ENCODE measurements at regions not wholly inside any gene's neighbourhood (a gene's known extent, or its start where the extent isn't known, plus 50 kb on each side); places are given as distances from the start of the nearest gene placed in this dataset.

GRCh38 chr15:96600350-96600749 is 269.9 kb downstream of the NR2F2 start:
- TF ChIP-seq YY1 (IDR thresholded peaks at IDR 0.05; ENCODE audit: low read depth): no peak
- no peak for TF ChIP-seq EGR1 (IDR thresholded peaks at IDR 0.05)
- no peak for TF ChIP-seq ZBTB7A (IDR thresholded peaks at IDR 0.05; ENCODE audit: low read depth)
- TF ChIP-seq MAX (IDR thresholded peaks at IDR 0.05): no peak
- no peak for TF ChIP-seq TCF12 (IDR thresholded peaks at IDR 0.05; ENCODE audit: low read depth)
- TF ChIP-seq TEAD4 (IDR thresholded peaks at IDR 0.05): no peak
- TF ChIP-seq EP300 (IDR thresholded peaks at IDR 0.05; ENCODE audit: borderline replicate concordance): no peak
- no peak for TF ChIP-seq NFIC (IDR thresholded peaks at IDR 0.05)
- TF ChIP-seq CREB1 (IDR thresholded peaks at IDR 0.05; ENCODE audit: low read depth): no peak
- TF ChIP-seq TAF1 (IDR thresholded peaks at IDR 0.05; ENCODE audit: low read depth): no peak
- TF ChIP-seq, protein P1, sequence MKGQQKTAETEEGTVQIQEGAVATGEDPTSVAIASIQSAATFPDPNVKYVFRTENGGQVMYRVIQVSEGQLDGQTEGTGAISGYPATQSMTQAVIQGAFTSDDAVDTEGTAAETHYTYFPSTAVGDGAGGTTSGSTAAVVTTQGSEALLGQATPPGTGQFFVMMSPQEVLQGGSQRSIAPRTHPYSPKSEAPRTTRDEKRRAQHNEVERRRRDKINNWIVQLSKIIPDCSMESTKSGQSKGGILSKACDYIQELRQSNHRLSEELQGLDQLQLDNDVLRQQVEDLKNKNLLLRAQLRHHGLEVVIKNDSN (IDR thresholded peaks at IDR 0.05): no peak

DNA sequence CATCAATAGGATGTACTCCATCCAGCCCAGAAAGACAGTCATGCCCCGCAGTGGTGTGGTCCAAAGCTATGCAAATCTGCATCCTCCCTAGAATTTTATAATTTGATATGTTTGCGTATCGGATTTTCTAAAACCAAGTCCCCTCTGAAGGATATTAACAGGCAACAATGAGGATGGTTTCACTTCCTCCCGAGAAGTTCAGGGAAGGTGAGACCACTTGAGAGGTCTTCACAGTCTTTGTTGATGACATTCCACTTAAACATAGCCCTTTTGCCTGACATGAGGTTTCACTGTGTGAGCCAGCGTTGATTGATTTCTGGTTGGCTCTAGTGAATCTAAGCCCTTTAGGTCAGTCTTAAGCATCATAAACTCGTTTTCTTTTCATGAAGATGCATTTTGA is 276.1 kb downstream of the NR2F2 start:
- TF ChIP-seq TAF1 (IDR thresholded peaks at IDR 0.05; ENCODE audit: low read depth): no peak
- no peak for TF ChIP-seq REST (IDR thresholded peaks at IDR 0.05; ENCODE audit: low read depth)

GRCh38 chr15:96610757-96611156 is 280.3 kb downstream of the NR2F2 start:
- TF ChIP-seq NFIC (IDR thresholded peaks at IDR 0.05) (no peak), EGR1 (IDR thresholded peaks at IDR 0.05) (no peak), MAX (IDR thresholded peaks at IDR 0.05) (no peak), TCF12 (IDR thresholded peaks at IDR 0.05; ENCODE audit: low read depth) (no peak), EP300 (IDR thresholded peaks at IDR 0.05; ENCODE audit: borderline replicate concordance) (no peak)

DNA sequence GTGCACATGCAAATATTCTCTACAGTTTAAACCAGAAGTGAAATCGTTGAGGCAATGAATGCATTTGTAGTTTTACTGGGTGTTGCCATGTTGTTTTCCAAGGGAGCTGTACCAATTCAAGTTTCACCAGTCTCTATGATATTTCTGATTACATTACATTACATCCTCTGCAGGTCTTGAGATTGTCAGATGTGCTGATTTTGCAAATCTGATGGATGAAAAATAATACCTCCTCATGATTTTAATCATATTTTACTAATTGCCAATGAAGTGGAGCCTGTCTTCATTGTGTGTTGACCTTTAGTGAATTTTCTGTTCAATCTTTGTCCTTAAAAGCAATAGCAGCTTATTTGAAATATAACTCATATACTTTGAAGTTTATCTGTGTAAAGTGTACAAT is 282.4 kb downstream of the NR2F2 start:
- TF ChIP-seq TEAD4 (IDR thresholded peaks at IDR 0.05) (no peak), TCF12 (IDR thresholded peaks at IDR 0.05; ENCODE audit: low read depth) (no peak), FOXM1 (IDR thresholded peaks at IDR 0.05; ENCODE audit: borderline replicate concordance, low read depth) (no peak), EGR1 (IDR thresholded peaks at IDR 0.05) (no peak), YY1 (IDR thresholded peaks at IDR 0.05; ENCODE audit: low read depth) (no peak), CEBPB (IDR thresholded peaks at IDR 0.05) (no peak), RAD21 (IDR thresholded peaks at IDR 0.05; ENCODE audit: low read depth) (no peak), REST (IDR thresholded peaks at IDR 0.05; ENCODE audit: low read depth) (no peak), TAF1 (IDR thresholded peaks at IDR 0.05; ENCODE audit: low read depth) (no peak), EP300 (IDR thresholded peaks at IDR 0.05; ENCODE audit: borderline replicate concordance) (no peak), MAX (IDR thresholded peaks at IDR 0.05) (no peak), NFIC (IDR thresholded peaks at IDR 0.05) (no peak), CREB1 (IDR thresholded peaks at IDR 0.05; ENCODE audit: low read depth) (no peak), ZBTB7A (IDR thresholded peaks at IDR 0.05; ENCODE audit: low read depth) (no peak)
- TF ChIP-seq, protein P1 (IDR thresholded peaks at IDR 0.05): no peak

DNA sequence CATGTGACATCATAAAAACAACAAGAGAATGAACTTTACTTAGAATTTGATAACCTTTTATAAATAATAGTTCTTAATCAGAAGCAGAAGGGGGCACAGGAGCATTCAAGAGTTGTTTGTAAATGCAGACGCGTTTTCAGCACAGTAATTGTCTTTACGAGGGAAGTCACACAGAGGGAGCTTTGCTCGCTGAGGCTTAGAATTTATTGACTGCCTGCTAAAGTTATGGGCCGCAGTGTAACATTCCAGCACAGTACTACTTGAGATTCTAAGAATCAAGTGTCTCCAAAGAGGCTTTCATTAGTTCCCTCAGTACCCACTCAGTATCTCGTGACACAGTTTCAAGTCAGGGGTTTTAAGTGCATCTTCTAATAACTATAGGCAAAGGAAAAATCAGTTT is 288.7 kb downstream of the NR2F2 start:
- no peak for TF ChIP-seq REST (IDR thresholded peaks at IDR 0.05; ENCODE audit: low read depth)
- no peak for TF ChIP-seq RAD21 (IDR thresholded peaks at IDR 0.05; ENCODE audit: low read depth)
- no peak for TF ChIP-seq CEBPB (IDR thresholded peaks at IDR 0.05)
- no peak for TF ChIP-seq FOXM1 (IDR thresholded peaks at IDR 0.05; ENCODE audit: borderline replicate concordance, low read depth)
- TF ChIP-seq YY1 (IDR thresholded peaks at IDR 0.05; ENCODE audit: low read depth): no peak
- TF ChIP-seq, protein P1 (IDR thresholded peaks at IDR 0.05): no peak
- no peak for TF ChIP-seq MAX (IDR thresholded peaks at IDR 0.05)
- TF ChIP-seq ZBTB7A (IDR thresholded peaks at IDR 0.05; ENCODE audit: low read depth): no peak
- TF ChIP-seq TCF12 (IDR thresholded peaks at IDR 0.05; ENCODE audit: low read depth): no peak
- TF ChIP-seq CREB1 (IDR thresholded peaks at IDR 0.05; ENCODE audit: low read depth): no peak
